GM21447 (cell line): ENCODE measurements at regions not wholly inside any gene's neighbourhood (a gene's known extent, or its start where the extent isn't known, plus 50 kb on each side); places are given as distances from the start of the nearest gene placed in this dataset.
"Not testable (repeated sequence)": the region's sequence is repeated elsewhere in the genome, so short reads cannot be mapped to it uniquely, and the experiment has no call there.

Experiments used
- ATAC-seq: cut with Tn5 transposase; IDR thresholded peaks from one replicate; pipeline ENCODE4 v1.9.1; 2021; ENCODE audit not compliant: unreplicated experiment

DNA sequence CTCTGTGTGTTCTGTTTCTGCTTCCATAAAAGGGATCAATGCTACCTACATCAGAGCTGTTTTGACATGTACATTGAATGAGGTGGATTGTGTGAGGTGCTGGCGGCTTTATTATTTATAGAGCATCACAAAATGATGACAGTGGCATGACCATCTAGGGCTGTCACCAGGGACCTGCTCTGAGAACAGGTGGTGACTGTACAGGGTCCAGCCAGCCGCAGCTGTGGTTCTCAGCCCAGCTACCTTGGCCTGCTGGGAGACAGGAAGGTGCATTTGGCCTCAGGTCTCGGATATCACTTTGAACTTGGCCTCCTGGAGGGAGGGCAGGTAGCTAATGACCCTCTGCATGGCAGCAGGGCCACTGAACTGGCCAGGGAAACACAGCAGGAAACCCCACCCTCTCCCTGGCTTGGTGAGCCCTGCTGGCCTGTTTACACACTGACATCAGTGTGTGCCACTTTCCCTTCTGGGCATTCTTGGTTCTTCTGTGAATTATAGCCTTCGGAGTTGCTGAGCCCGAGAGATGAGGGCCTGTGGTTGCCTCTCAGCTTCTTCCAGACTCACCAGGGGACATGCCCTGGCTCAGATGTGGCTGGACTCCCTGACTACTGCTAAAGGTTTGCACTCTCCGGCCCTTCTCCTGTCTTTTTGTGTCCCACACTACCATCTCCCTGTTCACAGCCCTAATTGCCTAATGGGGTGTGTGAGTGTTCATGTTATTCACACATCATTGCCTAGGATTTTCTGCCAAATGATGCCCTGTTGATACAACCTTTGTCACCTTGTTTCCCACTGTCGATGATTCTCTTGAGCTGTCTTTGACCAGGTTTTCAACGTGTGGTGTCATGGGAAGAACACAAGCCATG, 109.2 kb upstream of the RAB12 start:
- no peak for ATAC-seq

DNA sequence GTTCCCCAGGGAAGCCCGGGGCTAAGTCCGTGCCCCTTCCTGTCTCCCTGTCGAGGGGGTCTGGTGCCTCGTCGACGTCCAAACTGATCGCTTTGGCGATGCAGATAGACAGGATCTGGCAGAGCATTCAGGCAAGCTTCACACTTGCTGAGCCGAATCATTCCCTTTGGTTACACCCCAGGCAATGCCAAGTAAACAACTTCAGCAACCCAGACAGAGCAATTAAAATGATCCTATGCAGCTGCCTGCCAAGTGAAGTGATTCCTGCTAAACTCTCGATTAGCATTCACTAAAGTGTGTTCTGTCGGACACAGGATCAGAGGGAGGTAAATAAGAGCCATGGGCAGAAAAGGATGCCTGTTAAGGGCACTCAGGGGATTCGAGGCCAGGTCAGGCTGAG, 108.2 kb upstream of the RAB12 start:
- ATAC-seq, result no peak

DNA sequence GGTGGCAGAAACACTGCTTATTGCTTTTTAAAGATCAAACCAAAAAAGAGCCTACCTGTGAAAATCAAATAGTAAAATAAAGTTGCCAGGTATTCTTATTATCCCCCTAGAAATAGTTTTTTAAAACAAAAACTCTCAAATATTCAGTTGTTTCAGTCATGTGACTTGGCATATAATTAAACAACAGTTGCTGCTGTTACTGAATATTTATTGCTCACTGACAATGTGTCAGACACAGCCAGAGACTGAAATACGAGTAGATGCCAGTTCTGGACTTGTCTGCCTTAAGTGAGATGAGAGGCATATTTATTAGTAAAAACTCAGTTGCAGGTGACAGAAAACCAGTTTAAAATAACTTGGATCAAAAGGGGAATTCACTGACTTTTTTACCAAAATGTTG, 106.0 kb upstream of the RAB12 start:
- ATAC-seq, result no peak

DNA sequence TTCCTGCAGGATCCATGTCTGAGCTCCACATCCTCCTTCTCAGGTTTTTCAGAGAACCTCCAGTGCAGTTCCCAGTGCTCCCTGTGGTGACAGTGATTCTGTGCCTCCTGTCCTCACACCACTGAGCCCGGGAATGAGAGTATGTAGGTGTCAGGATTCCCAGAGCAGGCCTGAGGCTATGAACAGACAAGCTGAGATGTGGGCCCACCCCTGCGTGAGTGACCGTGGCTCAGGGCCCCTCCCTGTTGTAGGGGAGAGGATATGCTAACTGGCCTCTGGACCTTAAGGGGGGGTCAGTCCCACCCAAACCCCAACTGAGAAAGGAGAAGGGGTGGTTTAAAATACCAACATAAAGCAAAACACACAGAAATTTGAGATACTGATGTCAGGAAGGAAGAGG, 104.8 kb upstream of the RAB12 start:
- no peak for ATAC-seq

DNA sequence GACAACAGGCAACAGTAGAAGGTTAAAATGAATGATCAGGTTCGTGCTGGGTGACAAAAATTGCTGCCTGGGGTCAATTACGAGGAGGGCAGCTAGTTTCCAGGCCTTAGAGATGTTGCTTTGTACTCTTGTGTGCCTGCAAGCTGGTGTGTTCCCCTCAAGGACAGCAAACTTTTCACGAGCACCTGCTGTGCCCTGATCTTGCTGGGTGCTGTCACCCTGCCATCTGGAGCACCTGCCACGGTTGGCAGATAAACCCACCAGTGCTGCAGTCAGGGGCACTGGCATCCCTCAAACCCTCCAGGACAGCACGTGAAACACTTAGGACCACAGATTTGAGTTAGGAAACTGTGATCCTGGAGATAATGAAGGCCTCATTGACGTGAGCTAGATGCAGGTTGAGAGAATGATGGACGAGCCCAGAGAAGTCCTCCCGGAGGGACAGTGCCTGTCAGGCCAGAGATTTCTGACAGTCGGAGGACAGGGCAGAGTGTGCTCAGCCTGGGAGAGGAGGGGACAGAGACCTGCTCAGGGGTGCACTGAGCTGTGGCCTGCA, 104.3 kb upstream of the RAB12 start:
- no peak for ATAC-seq

DNA sequence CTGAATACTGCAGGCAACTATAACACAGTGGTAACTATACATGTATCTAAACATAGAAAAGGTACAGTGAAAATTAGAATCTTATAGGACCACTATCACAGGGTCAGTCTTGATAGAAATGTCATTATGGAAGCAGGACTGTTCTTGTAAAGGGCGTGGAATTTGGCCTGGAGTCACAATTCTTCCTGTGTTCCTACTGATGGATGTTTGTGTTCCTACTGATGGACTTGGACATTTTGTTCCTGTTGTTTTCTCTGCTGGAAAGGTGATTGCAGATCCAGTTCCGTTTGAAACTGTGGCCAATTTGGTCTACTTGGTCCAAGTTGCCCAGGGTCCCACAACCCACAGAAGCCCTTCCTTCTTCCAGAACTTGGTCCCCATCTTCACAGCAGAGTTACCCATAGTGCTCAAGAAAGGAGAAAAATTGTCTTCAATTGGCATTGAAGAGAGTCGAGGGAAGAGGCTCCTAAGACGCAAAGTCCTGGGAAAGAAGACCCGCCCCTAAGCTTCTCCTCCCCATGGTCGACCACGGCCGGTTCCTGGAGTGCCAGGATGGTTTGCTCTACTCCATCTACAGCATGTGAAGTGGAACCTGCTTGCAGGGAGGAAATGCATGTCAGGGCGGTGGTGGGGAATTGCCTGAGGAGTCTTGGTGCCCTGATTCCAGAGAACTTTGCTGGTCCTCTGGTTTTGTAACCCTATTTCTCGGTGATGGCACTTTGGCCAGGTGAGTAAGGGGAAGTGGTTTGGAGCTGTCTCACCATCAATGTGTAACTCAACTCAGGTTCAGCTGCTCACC, 102.8 kb upstream of the RAB12 start:
- no peak for ATAC-seq

DNA sequence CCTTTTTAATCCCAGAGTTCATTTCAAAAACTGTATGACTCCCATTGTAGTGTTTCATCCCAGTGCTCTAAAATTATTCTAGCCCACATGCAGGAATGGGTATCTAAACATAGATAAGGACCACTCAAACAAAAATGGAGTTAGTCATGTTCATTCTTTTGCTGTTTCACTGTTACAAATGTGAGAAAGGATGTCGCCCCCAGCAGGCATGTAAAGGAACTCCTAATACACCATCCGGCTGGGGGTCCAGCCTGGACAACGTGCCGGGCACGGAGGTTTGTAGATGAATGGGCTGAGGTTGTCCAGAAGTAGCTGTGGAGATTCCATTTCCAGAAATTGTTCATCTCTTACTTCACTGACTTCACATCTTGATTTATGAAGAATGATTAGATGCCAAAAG, 101.9 kb upstream of the RAB12 start:
- no peak for ATAC-seq

DNA sequence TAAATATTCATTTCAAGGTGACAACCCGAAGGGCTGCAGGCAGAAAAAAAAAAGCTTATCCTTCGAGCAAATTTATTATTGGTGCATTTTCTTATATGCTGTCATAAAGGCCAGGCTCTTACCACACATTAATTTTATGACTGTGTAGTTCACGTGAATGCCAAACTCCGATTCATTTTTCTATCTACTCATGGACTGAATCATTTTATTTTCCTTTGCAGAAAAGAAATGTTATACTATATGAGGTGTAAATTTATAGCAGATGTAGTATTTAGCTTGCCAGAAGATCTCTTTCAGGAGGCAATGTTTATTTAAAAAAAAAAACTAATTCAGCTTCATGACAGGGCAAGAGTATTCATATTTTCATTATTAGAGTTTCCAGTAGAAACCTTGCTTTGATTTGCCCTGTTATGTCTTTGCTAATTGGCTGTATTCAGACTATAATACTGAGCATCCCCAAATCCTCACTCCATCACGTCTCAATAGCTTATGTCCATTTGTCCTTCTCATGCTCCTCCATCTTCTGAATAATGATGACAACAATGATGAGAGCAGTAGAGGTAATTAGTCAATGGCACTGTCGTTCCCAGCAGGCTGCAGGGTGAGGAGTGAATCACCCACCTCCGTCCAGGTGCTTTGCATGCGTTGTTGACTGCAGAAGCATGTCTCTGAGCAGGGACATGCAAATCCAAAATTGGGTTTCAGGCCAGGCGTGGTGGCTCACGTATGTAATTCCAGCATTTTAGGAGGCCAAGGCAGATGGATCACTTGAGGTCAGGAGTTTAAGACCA, 101.1 kb upstream of the RAB12 start:
- ATAC-seq, result no peak

DNA sequence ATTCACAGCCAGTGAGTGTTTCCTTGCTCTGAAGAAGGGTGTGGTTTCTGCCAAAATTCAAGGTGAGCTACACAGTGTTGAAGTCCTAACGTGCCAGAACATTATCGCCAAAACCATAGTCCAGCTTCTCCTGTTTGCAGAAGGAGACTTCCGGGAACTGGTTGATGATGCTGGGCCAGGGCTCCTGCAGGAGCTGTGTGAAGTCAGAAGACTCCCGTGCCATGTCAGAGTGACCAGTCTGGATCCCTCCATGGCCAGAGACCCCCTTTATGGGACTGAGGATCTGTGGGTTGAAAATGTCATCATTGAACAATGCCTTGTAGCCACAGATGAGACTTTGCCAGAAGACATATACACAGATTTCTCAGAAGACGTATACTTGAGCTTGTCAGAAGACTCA, 96.0 kb upstream of the RAB12 start:
- ATAC-seq, result no peak

DNA sequence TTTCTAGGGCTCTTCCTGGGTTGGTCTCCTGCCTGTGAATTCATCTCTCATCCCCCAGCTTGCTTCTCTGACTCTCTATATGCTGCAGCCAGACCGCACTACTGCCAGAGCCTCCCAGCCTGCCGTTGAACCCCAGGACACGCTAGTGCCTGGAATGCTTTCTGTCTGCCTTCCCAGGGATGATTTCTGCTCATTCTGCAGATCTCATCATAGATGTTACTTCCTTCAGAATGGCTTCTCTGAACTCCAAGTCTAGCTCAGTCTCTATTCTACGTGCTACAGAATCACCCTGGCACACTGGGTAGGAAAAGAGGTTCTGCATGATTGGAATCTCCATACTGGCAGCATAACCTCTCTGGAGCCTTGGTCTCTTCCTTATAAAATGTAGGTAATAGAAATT, 94.8 kb upstream of the RAB12 start:
- ATAC-seq, result no peak

DNA sequence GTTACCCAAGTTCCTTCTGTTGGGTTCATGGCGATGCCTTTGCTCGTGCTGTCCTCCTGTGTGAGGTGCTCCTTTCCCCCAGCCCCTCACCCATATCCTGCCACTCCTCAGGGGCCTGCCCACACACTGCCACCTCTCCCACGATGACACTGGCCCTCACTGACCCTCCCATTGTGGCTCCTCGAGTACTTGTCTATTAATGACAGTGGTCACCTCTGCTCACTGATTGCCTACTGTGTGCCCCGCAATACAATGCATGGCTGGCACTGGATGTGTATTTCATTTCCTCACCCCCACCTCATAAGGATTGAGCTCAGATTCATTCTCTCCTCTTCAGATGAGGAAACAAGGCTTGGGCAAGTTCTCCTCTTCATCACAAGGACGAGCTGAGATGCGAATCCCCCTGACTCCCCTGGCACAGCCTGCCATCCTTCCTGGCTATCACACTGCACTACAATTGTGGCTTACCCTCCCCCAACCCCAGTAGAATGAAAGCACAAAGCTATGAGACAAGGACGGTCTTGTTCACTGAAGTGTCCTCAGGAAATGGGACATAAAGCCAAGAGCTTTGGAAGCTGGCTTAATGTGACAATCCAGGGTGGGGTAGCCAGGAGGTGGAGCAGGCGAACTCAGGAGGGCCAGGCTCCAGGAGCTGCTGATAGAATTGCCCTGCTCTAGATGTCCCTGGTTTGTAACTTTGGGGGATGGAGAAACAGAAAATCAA, 93.9 kb upstream of the RAB12 start:
- no peak for ATAC-seq

DNA sequence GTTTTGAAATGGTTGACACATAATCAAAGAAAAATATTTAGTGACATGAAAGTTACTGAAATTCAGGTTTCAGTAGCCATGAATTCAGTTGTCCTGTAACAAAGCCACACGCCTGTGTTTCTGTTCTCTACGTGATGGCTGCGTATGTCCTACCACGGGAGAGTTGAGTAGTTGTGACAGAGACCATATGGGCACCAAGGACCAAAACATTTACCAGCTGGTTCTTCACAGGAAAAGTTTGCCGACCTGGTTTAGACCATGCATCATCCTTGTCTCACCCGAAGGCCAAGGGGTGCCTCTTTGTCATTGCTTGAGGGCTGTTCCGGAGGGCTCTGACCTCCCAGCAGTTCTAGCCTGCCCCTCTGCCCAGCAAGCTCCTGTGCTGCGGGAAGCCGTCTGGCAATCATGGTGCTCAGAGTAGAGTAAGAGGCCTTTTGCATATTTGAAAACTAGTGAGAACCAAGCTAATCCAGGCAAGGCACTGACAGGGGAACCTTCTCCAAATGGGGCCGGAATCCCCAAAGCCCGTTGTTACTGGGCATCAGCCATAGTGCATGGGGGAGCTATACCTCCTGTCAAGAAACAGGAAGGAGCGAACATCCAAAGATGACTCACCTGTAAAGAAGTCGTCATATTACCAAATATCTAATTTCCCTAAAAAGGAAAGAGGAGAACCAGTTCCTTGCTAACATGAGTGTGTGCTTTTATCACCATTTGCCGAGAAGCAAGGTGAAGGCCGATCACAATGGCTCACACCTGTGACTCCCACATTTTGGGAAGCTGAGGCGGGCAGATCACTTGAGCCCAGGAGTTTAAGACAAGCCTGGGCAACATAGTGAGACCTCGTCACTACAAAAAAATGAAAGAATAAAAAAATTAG, 92.6 kb upstream of the RAB12 start:
- ATAC-seq, result no peak

DNA sequence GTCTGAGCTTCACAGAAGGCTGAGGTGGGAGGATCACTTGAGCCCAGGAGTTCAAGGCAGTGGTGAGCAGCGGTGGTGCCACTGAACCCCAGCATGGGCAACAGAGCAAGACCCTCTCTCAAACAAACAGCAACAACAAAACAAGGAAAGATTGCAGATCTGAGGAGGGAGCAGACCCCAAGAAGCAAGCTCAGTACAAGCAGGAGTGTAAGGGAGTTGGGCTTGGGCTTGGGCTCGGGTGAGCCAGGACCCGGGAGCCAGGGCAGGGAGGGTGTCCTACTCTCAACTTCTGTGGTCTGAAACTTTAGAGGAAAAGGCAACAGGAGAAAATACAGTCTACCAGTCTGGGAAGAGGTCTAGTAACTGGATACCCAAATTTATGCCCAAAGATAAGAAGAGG, 92.0 kb upstream of the RAB12 start:
- no peak for ATAC-seq

DNA sequence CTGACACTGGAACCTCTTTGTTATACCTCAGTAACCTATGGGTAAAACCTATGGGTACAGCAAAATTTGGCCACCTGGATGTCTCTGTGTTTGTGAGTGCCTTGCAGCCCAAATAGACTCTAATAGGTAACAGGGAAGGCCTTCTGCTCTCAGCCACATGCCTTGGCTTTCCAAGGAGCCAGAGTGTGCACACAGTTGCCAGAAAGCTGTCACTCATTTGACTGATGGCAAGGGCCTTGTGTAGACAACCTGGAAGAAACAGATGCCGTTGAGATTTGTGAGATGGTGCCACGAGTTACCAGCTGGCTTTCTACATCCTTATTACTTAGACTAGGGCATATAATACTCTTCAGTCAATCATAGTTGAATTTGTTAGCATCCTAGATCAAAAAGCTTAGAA, 90.1 kb upstream of the RAB12 start:
- ATAC-seq, result no peak

DNA sequence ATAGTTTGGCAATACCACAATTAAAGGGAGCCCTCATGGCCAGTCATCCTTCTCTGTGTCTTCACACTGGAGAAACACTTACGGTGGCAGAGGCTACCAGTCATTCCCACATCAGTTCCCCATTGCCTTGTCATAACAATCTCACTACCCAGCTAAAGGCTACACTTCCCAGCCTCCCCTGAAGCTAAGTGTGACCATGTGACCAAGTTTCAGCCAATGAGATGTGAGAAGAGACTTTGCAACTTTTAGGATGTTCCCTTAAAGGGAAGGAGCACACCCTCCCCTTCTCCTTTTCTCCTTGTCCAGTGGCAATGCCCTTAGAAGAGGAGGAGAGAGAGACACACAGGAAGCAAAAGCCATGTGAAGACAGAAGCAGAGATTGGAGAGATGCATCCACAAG, 89.0 kb upstream of the RAB12 start:
- ATAC-seq, result no peak

DNA sequence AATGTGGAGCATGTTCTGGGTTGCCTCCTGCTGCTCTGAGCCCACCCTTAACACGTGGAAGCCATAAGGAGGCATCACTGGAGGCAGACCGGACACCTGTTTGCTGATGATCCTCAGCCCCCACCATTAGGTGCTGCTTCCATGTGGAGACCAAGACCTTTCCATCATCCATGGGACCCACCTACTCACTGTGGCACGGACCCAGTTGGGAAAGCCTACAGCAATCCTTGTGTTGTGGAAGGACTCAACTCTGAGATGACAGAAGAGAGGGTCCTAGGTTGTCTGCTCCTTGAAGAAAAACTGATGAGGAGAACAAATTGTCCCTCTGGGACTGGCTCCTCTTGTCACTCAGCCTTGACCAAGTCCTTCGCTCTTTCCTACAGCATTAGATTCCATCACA, 86.5 kb upstream of the RAB12 start:
- ATAC-seq, result no peak

DNA sequence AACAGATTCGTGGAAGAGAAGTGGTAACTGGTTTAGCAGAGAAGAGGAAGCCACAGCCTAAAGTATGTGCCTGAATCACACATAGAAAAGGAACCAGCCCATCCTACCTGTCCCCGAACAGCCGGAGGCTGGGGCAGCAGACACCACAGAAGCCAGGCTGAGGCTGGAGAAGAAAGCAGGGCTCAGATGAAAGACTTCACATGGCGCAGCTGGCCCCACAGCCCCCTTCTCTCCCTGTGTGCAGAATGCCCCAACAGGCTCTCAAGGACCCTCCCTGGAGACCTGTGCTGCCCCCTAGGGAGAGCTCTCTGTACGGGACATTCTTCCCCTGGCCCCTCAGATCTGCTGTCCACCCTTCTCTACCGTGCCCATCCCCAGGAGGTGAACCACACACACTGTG, 83.5 kb upstream of the RAB12 start:
- no peak for ATAC-seq

DNA sequence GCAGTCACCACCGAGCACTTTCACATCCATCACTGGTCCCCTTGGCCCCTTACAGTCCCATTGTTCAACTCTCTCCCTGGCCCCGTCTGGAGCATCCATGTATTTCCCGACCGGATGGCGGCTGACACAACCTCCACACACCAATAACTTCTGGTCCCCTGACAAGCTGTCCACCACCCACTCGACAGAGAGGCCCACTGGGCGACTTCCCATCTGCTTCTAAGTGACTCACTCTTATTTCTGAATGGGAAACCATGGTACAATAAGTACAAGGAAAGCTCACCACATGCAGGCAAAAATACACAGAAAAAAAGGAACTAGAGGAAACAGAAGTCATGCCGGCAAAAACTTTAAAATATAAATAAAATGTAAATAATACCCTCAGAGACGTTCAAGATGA, 82.9 kb upstream of the RAB12 start:
- no peak for ATAC-seq

DNA sequence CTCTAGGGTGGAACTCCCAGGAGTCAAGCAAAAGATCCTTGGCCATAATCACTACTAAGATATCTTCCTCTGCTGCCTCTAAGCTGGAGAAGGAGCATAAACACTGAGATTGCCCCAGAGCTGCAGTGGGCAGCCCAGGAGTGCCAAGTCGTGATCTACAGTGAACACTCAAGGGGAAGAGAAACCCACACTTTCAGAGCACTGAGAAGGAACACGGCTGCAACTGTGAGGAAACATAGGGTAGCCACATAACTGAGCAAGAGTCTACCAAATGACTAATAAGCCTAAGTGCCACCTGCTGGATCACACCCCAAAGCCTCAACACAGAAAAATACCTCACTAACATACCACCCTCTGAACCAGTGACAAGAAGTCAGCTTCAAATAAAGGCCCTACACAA, 79.6 kb upstream of the RAB12 start:
- ATAC-seq, result no peak

DNA sequence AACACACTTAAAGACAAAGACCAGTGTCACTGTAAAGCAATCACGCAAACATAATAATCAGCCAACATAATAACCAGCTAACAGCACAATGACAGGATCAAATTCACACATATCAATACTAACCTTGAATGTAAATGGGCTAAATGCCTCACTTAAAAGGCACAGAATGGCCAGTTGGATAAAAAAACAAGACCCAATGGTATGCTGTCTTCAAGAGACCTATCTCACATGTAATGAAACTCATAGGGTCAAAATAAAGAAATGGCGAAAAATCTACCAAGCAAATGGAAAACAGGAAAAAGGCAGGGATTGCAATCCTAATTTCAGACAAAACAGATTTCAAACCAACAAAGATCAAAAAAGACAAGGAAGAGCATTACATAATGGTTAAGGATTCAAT, 78.2 kb upstream of the RAB12 start:
- not testable (repeated sequence) for ATAC-seq
